SK-N-MC (cell line): ENCODE measurements at regions not wholly inside any gene's neighbourhood (a gene's known extent, or its start where the extent isn't known, plus 50 kb on each side); places are given as distances from the start of the nearest gene placed in this dataset.

Experiments used
- DNase-seq: peaks from one replicate; pipeline ENCODE4 v3.0.0-alpha.2; 2011; ENCODE audit warnings: low read depth, low spot score
- H3K27ac ChIP-seq: fragments of 200-600 bp; sonication (generic); 2 replicates; pipeline ENCODE4 v1.5.1; 2016; ENCODE audit warnings: mixed run types
- H3K36me3 ChIP-seq: fragments of 200-600 bp; sonication (generic); 2 replicates; pipeline ENCODE4 v1.6.1; 2017; ENCODE audit warnings: antibody characterized with exemption, low read length, mixed read lengths; ENCODE audit not compliant: insufficient read depth
- H3K4me3 ChIP-seq: fragments of 200-600 bp; sonication (generic); 2 replicates; pipeline ENCODE4 v1.5.1; 2016
- H3K9ac ChIP-seq: fragments of 200-600 bp; sonication (generic); 2 replicates; pipeline ENCODE4 v1.8.0; 2017; ENCODE audit warnings: mixed run types, mixed read lengths; ENCODE audit not compliant: insufficient read length
- H3K9me3 ChIP-seq: fragments of 200-600 bp; sonication (generic); 2 replicates; pipeline ENCODE4 v1.6.1; 2017; ENCODE audit warnings: low read depth, mild to moderate bottlenecking, antibody characterized with exemption, low read length, moderate library complexity, mixed read lengths
- EZH2 ChIP-seq: fragments of 200-600 bp; sonication (generic); IDR thresholded peaks from one replicate; pipeline ENCODE4 v1.6.1; 2017; ENCODE audit warnings: antibody characterized with exemption
- FOXP2 ChIP-seq: optimal IDR thresholded peaks from 2 replicates; pipeline ENCODE3; 2011; ENCODE audit warnings: mild to moderate bottlenecking, moderate library complexity; ENCODE audit not compliant: insufficient read depth; ENCODE audit errors: extremely low read length, control extremely low read depth
- POLR2AphosphoS5 ChIP-seq: IDR thresholded peaks from 2 replicates; pipeline ENCODE4 v1.6.1; 2012; ENCODE audit warnings: mild to moderate bottlenecking, low read depth, low read length, borderline replicate concordance

GRCh38 chr9:108663422-108663821 lies 192.4 kb downstream of the ACTL7B start:
- no peak overlapping the region for H3K9ac ChIP-seq
- DNase-seq: no peak
- TF ChIP-seq FOXP2: no peak
- no peak for TF ChIP-seq POLR2AphosphoS5
- no peak for TF ChIP-seq EZH2
- no peak overlapping the region for H3K27ac ChIP-seq
- no peak overlapping the region for H3K4me3 ChIP-seq
- no peaks in the 10 kb centered on the region for H3K9me3 ChIP-seq
- H3K36me3 ChIP-seq: no peaks in the 10 kb centered on the region

GRCh38 chr9:108662956-108663355 lies 192.8 kb downstream of the ACTL7B start:
- Histone ChIP-seq H3K9me3 (no peaks in the 10 kb centered on the region), H3K36me3 (no peaks in the 10 kb centered on the region), H3K27ac (no peak overlapping the region), H3K4me3 (no peak overlapping the region), H3K9ac (no peak overlapping the region)
- no peak for TF ChIP-seq EZH2
- no peak for TF ChIP-seq FOXP2
- no peak for TF ChIP-seq POLR2AphosphoS5
- DNase-seq: no peak

GRCh38 chr9:108662091-108662875 lies 193.5 kb downstream of the ACTL7B start:
- Histone ChIP-seq H3K9ac (no peak overlapping the region), H3K36me3 (no peaks in the 10 kb centered on the region), H3K9me3 (no peaks in the 10 kb centered on the region), H3K4me3 (no peak overlapping the region), H3K27ac (no peak overlapping the region)
- TF ChIP-seq EZH2 (no peak), FOXP2 (no peak), POLR2AphosphoS5 (no peak)
- no peak for DNase-seq

GRCh38 chr9:108656566-108656965 lies 199.2 kb downstream of the ACTL7B start:
- H3K9ac ChIP-seq: no peak overlapping the region
- no peaks in the 10 kb centered on the region for H3K9me3 ChIP-seq
- no peak for TF ChIP-seq EZH2
- TF ChIP-seq FOXP2: no peak
- TF ChIP-seq POLR2AphosphoS5: no peak

GRCh38 chr9:108655818-108656217 lies 200.0 kb downstream of the ACTL7B start:
- DNase-seq: no peak
- H3K9ac ChIP-seq: no peak overlapping the region
- no peaks in the 10 kb centered on the region for H3K36me3 ChIP-seq
- no peaks in the 10 kb centered on the region for H3K9me3 ChIP-seq
- no peak for TF ChIP-seq EZH2
- no peak for TF ChIP-seq POLR2AphosphoS5
- no peak for TF ChIP-seq FOXP2
- H3K27ac ChIP-seq: no peak overlapping the region
- no peak overlapping the region for H3K4me3 ChIP-seq

More at GRCh38 chr9:108656566-108656965, 199.2 kb downstream of the ACTL7B start:
- no peaks in the 10 kb centered on the region for H3K36me3 ChIP-seq
- H3K4me3 ChIP-seq: no peak overlapping the region
- no peak overlapping the region for H3K27ac ChIP-seq
- DNase-seq: no peak

- no peak for DNase-seq
- TF ChIP-seq POLR2AphosphoS5 (no peak), FOXP2 (no peak), EZH2 (no peak)
- Histone ChIP-seq H3K9me3 (no peaks in the 10 kb centered on the region), H3K9ac (no peak overlapping the region), H3K4me3 (no peak overlapping the region), H3K27ac (no peak overlapping the region), H3K36me3 (no peaks in the 10 kb centered on the region)
Observed at GRCh38 chr9:108654566-108654965, 201.2 kb downstream of the ACTL7B start.

GRCh38 chr9:108652851-108653250 lies 202.9 kb downstream of the ACTL7B start:
- Histone ChIP-seq H3K4me3 (no peak overlapping the region), H3K9ac (no peak overlapping the region), H3K36me3 (no peaks in the 10 kb centered on the region), H3K9me3 (no peaks in the 10 kb centered on the region), H3K27ac (no peak overlapping the region)
- TF ChIP-seq EZH2: no peak
- TF ChIP-seq FOXP2: no peak
- TF ChIP-seq POLR2AphosphoS5: no peak
- no peak for DNase-seq

GRCh38 chr9:108650826-108651225 lies 205.0 kb downstream of the ACTL7B start:
- no peak for DNase-seq
- H3K36me3 ChIP-seq: no peaks in the 10 kb centered on the region
- H3K9me3 ChIP-seq: no peaks in the 10 kb centered on the region
- TF ChIP-seq POLR2AphosphoS5 (no peak), EZH2 (no peak)
- no peak overlapping the region for H3K9ac ChIP-seq
- H3K4me3 ChIP-seq: no peak overlapping the region
- no peak overlapping the region for H3K27ac ChIP-seq

- H3K9me3 ChIP-seq: no peaks in the 10 kb centered on the region
- no peak for DNase-seq
- TF ChIP-seq POLR2AphosphoS5 (no peak), FOXP2 (no peak), EZH2 (no peak)
Observed at GRCh38 chr9:108645520-108645919, 210.3 kb downstream of the ACTL7B start.

More at GRCh38 chr9:108645520-108645919, 210.3 kb downstream of the ACTL7B start:
- Histone ChIP-seq H3K27ac (no peak overlapping the region), H3K36me3 (no peaks in the 10 kb centered on the region), H3K9ac (no peak overlapping the region), H3K4me3 (no peak overlapping the region)
